GM13977 (cell line): ENCODE measurements at regions not wholly inside any gene's neighbourhood (a gene's known extent, or its start where the extent isn't known, plus 50 kb on each side); places are given as distances from the start of the nearest gene placed in this dataset.

ENCODE experiments used
- DNase-seq: peaks from one replicate; pipeline ENCODE4 v3.0.0; 2012; ENCODE audit warnings: low spot score
- CTCF ChIP-seq: IDR thresholded peaks from 2 replicates; pipeline ENCODE4 v1.5.1; 2012; ENCODE audit warnings: mild to moderate bottlenecking, control low read depth; ENCODE audit not compliant: insufficient read depth; ENCODE audit errors: extremely low read depth, missing control alignments
- in situ Hi-C: fragments of 300-500 bp; cut with MboI; formaldehyde crosslinking; loops from one replicate; pipeline ENCODE4 v1.12.0; 2022; ENCODE audit warnings: low sequenced_read_pairs, low pct_unique_long_range_greater_than_20kb, mixed read lengths, inconsistent platforms; ENCODE audit not compliant: unreplicated experiment

GRCh38 chr9:86526021-86526420 is 171.8 kb upstream of the TUT7 start:
- in situ Hi-C loops: no loop called here
- no peak for TF ChIP-seq CTCF

GRCh38 chr9:86525182-86525581 is 171.0 kb upstream of the TUT7 start:
- in situ Hi-C loops: no loop called here
- no peak for TF ChIP-seq CTCF
- DNase-seq: no peak

More at GRCh38 chr9:86526021-86526420, 171.8 kb upstream of the TUT7 start:
- DNase-seq: no peak

GRCh38 chr9:86521977-86522376 is 167.8 kb upstream of the TUT7 start:
- TF ChIP-seq CTCF: no peak
- DNase-seq: no peak
- in situ Hi-C loops: no loop called here

GRCh38 chr9:86521322-86521721 is 167.1 kb upstream of the TUT7 start:
- TF ChIP-seq CTCF: no peak
- in situ Hi-C loops: no loop called here
- no peak for DNase-seq

GRCh38 chr9:86519066-86519615 is 164.9 kb upstream of the TUT7 start:
- in situ Hi-C loops: no loop called here
- no peak for DNase-seq
- no peak for TF ChIP-seq CTCF

GRCh38 chr9:86517475-86517874 is 163.3 kb upstream of the TUT7 start:
- in situ Hi-C loops: no loop called here
- no peak for DNase-seq
- no peak for TF ChIP-seq CTCF

GRCh38 chr9:86516564-86516963 is 162.4 kb upstream of the TUT7 start:
- in situ Hi-C loops: no loop called here
- TF ChIP-seq CTCF: no peak
- DNase-seq: no peak
